ENCODE measurements at regions not wholly inside any gene's neighbourhood (a gene's known extent, or its start where the extent isn't known, plus 50 kb on each side); places are given as distances from the start of the nearest gene placed in this dataset.

DNA sequence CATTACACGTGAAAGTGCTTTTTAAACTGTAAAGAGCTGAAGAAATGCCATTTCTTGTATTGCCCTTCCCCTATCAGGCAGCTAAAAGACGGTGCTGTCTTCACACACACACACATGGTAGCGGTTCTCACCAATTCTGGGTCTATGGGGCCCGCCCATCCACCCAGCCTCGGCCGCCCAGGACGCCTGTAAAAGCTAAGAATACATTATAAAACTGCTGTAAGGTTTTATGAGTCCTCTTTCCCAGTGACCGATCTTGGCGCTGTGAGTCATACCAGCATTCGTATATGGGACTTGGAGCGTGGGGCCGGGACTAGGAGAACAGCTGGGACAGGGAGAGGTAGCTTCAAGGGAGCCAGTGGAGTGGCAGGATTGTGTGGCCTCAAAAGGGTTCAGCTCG lies 149.7 kb upstream of the CADM1 start:
- DNase-seq (ENCODE audit: low spot score) = no peak
- TF ChIP-seq, protein P1, sequence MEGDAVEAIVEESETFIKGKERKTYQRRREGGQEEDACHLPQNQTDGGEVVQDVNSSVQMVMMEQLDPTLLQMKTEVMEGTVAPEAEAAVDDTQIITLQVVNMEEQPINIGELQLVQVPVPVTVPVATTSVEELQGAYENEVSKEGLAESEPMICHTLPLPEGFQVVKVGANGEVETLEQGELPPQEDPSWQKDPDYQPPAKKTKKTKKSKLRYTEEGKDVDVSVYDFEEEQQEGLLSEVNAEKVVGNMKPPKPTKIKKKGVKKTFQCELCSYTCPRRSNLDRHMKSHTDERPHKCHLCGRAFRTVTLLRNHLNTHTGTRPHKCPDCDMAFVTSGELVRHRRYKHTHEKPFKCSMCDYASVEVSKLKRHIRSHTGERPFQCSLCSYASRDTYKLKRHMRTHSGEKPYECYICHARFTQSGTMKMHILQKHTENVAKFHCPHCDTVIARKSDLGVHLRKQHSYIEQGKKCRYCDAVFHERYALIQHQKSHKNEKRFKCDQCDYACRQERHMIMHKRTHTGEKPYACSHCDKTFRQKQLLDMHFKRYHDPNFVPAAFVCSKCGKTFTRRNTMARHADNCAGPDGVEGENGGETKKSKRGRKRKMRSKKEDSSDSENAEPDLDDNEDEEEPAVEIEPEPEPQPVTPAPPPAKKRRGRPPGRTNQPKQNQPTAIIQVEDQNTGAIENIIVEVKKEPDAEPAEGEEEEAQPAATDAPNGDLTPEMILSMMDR (IDR thresholded peaks at IDR 0.05; ENCODE audit: borderline replicate concordance, control extremely low read depth, extremely low read depth, insufficient read depth, missing control alignments) = no peak
- in situ Hi-C loops (cut with MboI; ENCODE audit: low sequenced_read_pairs, unreplicated experiment) = no loop called here

- in situ Hi-C loops (cut with MboI; ENCODE audit: low sequenced_read_pairs, unreplicated experiment) = no loop called here
- no peak for DNase-seq (ENCODE audit: low spot score)
- TF ChIP-seq, protein P1 (IDR thresholded peaks at IDR 0.05; ENCODE audit: borderline replicate concordance, control extremely low read depth, extremely low read depth, insufficient read depth, missing control alignments) = no peak
Observed at GRCh38 chr11:115653076-115653475, 148.9 kb upstream of the CADM1 start.

DNA sequence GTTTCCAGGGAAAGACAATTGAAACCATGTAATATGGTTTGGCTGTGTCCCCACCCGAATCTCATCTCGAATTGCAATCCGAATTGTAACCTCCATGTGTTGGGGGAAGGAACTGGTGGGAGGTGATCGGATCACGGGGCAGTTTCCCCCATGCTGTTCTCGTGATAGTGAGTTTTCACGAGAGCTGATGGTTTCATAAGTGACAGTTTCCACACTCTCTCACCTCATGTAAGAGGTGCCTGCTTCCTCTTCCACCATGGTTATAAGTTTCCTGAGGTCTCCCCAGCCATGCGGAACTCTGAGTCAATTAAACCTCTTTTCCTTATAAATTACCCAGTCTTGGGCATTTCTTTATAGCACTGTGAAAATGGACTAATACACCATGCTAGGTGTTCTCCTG lies 148.3 kb upstream of the CADM1 start:
- DNase-seq (ENCODE audit: low spot score) = no peak
- in situ Hi-C loops (cut with MboI; ENCODE audit: low sequenced_read_pairs, unreplicated experiment) = no loop called here
- TF ChIP-seq, protein P1 (IDR thresholded peaks at IDR 0.05; ENCODE audit: borderline replicate concordance, control extremely low read depth, extremely low read depth, insufficient read depth, missing control alignments) = no peak

GRCh38 chr11:115652094-115652493 lies 147.9 kb upstream of the CADM1 start:
- no peak for DNase-seq (ENCODE audit: low spot score)
- TF ChIP-seq, protein P1 (IDR thresholded peaks at IDR 0.05; ENCODE audit: borderline replicate concordance, control extremely low read depth, extremely low read depth, insufficient read depth, missing control alignments) = no peak
- in situ Hi-C loops (cut with MboI; ENCODE audit: low sequenced_read_pairs, unreplicated experiment) = no loop called here

DNA sequence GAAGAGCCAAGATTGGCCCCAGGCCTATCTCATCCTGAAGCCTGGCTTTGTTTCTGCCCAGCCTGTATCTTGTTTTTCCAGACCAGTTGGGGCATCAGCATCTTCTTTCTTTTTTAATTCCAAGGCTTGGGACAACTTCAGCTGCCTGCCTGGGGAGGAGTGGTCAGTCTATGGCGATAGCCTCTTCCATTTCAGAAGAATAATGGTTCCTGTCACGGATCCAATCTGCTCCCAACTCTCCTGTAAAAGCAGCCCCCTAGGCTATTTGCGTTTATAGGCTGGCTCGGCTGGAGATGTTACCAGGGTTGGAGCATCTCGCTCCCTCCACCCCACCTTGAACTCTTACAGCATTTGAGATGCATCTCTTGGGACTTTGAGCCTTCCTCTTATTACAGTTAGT lies 145.2 kb upstream of the CADM1 start:
- no peak for DNase-seq (ENCODE audit: low spot score)
- TF ChIP-seq, protein P1 (IDR thresholded peaks at IDR 0.05; ENCODE audit: borderline replicate concordance, control extremely low read depth, extremely low read depth, insufficient read depth, missing control alignments) = no peak
- in situ Hi-C loops (cut with MboI; ENCODE audit: low sequenced_read_pairs, unreplicated experiment) = no loop called here

GRCh38 chr11:115645631-115646317 lies 141.6 kb upstream of the CADM1 start:
- TF ChIP-seq, protein P1 (IDR thresholded peaks at IDR 0.05; ENCODE audit: borderline replicate concordance, control extremely low read depth, extremely low read depth, insufficient read depth, missing control alignments) = no peak
- no peak for DNase-seq (ENCODE audit: low spot score)
- in situ Hi-C loops (cut with MboI; ENCODE audit: low sequenced_read_pairs, unreplicated experiment) = no loop called here

All from GM13976 (cell line).